Mononuclear cell (primary cell): ENCODE measurements at regions not wholly inside any gene's neighbourhood (a gene's known extent, or its start where the extent isn't known, plus 50 kb on each side); places are given as distances from the start of the nearest gene placed in this dataset.

Experiments used
- H3K27me3 ChIP-seq: 2 replicates; pipeline ENCODE4 v1.6.0; 2011; ENCODE audit warnings: low read length, control low read depth; ENCODE audit not compliant: insufficient read depth
- H3K4me1 ChIP-seq: 2 replicates; pipeline ENCODE4 v1.5.1; 2011; ENCODE audit warnings: mild to moderate bottlenecking, low read length, control low read depth; ENCODE audit not compliant: insufficient read depth
- H3K4me3 ChIP-seq: 2 replicates; pipeline ENCODE4 v1.5.1; 2011; ENCODE audit warnings: mild to moderate bottlenecking, low read length, moderate library complexity
- H3K9me3 ChIP-seq: 2 replicates; pipeline ENCODE4 v1.5.1; 2011; ENCODE audit warnings: low read depth, mild to moderate bottlenecking, control low read depth, low read length

DNA sequence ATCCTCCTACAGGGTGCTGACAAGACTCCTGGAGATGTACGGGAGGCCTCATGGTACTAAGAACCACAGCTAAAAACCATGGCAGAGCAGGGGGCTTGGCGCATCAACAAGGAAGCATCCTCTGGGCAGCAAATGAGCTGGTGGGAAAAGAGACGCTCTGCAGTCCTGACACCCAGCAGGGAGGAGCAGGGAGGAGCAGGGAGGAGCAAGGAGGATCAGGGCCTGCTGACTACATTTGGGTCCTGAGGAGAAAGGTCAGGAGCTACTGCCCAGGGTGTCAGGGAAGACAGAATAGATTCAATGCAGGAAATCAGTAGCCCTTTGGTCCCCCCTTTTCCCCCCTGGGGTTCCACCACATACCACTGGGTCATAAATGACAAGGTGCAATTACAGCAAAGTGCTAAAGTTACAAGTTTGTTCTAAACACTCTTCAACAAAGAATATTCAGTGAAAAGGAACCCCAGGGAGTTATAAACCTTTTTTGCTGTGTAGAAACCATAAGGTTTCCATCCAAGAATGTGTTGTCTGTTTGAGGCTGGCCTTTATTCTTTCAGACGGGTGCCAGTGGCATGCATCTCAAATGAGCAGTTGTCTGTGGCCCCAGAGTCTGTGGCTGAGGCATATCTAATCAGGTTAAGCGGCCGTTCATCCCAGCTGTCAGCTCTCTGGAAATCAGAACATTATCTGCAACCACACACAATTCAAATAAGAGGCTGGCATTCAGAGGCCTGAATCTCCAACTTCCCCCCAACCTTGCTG lies 325.0 kb downstream of the CDC5L start:
- Histone ChIP-seq H3K27me3 (no peaks in the 10 kb centered on the region), H3K9me3 (no peaks in the 10 kb centered on the region), H3K4me3 (no peak overlapping the region), H3K4me1 (no peaks in the 10 kb centered on the region)

DNA sequence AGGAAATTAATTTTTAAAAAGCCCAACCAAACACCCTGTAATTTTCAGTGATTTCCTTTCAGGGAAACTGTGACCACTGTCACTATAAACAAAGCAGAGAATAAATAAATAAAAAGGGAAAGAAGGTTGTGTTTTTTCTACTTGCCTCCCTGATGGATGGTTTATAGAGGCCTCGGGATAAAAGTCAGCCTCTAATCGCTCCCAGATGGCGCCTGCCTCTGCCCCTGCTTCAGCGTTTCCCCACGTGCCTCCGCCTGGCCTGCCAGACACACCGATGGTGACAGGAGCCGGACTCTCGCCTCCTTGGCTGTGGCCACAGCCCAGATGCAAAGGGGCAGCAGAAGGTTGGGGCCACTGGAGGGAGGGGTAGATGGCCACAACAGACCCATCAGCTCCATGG lies 327.7 kb downstream of the CDC5L start:
- Histone ChIP-seq H3K4me1 (no peaks in the 10 kb centered on the region), H3K9me3 (no peaks in the 10 kb centered on the region), H3K27me3 (no peaks in the 10 kb centered on the region), H3K4me3 (no peak overlapping the region)

DNA sequence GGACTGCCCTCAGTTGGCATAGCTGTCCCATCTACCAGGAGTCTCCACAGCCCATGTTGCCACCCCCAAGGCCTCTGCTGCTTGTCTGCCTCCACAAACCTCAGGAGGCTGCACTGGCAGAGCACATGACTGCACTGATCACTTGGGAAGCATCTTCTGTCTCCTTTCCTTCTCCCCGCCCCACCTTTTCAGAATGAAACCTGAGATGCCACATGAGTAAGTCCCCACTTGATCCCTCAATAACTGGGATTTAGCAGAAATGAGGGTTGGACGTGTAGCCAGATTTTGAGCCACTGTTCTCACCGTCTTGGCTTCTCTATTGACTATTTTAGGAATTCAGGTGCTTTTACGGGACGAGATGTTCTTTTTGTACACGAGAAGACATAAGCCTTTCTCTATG lies 328.4 kb downstream of the CDC5L start:
- no peaks in the 10 kb centered on the region for H3K27me3 ChIP-seq
- H3K4me3 ChIP-seq, result no peak overlapping the region
- H3K9me3 ChIP-seq, result no peaks in the 10 kb centered on the region
- no peaks in the 10 kb centered on the region for H3K4me1 ChIP-seq

DNA sequence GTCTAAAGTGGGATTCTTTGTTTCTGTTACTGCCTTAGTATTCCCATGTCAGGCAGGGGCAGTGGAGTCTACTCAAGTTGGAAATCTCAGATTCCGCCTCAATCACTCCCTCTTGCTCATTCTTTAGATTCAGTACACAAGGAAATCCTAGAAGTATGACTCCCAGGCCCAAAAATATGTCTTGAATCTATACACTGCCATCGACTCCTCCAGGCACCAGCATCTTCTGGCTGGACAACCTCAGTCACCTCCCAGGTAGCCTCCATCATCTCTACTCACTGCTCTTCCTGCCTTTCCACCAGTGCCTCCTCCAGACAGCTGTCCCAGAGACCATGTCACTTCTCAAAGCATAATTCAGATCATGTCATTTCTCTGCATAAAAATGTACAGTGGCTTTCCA lies 329.9 kb downstream of the CDC5L start:
- Histone ChIP-seq H3K27me3 (no peaks in the 10 kb centered on the region), H3K4me1 (no peaks in the 10 kb centered on the region), H3K9me3 (no peaks in the 10 kb centered on the region), H3K4me3 (no peak overlapping the region)

GRCh38 chr6:44721954-44722578 lies 334.6 kb downstream of the CDC5L start:
- H3K9me3 ChIP-seq, result no peaks in the 10 kb centered on the region
- H3K4me3 ChIP-seq, result no peak overlapping the region
- no peaks in the 10 kb centered on the region for H3K4me1 ChIP-seq
- no peaks in the 10 kb centered on the region for H3K27me3 ChIP-seq

GRCh38 chr6:44722736-44723135 lies 335.2 kb downstream of the CDC5L start:
- Histone ChIP-seq H3K4me1 (no peaks in the 10 kb centered on the region), H3K27me3 (no peaks in the 10 kb centered on the region), H3K9me3 (no peaks in the 10 kb centered on the region), H3K4me3 (no peak overlapping the region)

DNA sequence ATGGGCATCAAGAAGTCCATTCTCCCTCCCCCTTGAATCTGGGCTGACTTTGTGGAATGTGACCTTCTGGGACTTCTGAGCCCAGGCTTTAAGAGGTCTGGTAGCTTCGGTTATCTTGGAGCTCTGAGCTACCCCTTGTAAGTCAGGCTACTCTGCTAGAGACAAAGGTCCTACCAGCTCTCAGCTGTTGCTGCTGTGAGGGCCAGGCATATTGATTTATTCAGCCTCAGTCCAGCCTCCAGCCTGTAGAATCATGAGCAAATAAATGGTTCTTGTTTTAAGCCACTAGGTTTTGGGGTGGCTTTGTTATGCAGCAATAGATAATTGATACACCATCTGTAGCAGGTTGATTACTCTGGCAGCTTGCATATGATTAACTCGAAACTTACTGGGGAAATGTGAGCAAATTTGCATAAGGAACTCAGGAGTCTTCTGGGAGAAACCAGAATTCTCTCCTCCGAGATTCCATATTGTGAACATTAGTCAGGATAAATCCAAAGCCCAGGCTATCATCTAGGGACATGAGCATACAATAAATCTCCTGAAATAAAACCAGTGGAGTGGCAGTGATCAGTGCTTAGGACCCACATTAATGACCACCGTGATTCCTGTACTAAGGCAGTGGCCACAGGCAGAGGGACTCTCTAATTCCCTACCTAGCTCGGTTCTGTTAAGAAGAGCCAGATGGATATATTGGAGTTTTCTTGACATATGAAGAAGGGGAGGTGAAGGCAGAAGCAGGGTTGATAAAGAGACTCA lies 336.1 kb downstream of the CDC5L start:
- Histone ChIP-seq H3K9me3 (no peaks in the 10 kb centered on the region), H3K4me3 (no peak overlapping the region), H3K4me1 (no peaks in the 10 kb centered on the region), H3K27me3 (no peaks in the 10 kb centered on the region)

- Histone ChIP-seq H3K9me3 (no peaks in the 10 kb centered on the region), H3K4me3 (no peak overlapping the region), H3K4me1 (no peaks in the 10 kb centered on the region), H3K27me3 (no peaks in the 10 kb centered on the region)
Observed at GRCh38 chr6:44725070-44725469, 337.6 kb downstream of the CDC5L start.

GRCh38 chr6:44727651-44728630 lies 340.4 kb downstream of the CDC5L start:
- no peaks in the 10 kb centered on the region for H3K9me3 ChIP-seq
- no peak overlapping the region for H3K4me3 ChIP-seq
- no peaks in the 10 kb centered on the region for H3K4me1 ChIP-seq
- H3K27me3 ChIP-seq, result no peaks in the 10 kb centered on the region

DNA sequence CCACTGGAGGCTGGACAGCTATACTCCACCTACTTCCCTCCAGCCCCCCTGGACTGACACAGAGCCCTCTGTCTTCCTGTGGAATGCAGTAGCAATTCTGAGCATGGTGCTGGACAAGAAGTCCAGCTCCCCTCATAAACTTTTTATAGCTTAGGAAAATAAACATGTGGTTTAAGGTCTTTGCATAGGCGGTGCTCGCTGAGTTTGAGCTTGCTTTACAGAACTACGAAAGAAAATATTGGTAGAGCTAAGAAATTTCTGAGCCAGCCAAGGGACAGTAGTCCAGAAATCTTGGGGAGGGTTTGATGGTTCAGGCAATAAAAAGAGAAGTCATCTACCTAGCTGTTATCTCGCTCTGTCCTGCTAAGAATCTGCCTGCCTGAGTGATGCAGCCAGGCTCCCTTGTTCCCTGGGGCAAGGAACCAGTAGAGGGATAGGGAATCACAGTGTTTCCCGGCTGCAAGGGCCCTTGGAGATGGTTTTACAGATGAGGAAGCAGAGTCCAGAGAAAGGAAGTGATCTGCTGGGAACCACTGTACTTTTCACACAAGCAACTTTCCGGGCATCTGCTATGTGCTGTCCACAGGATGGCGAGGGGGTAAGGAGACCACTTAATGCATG lies 343.4 kb downstream of the CDC5L start:
- Histone ChIP-seq H3K4me1 (no peaks in the 10 kb centered on the region), H3K27me3 (no peaks in the 10 kb centered on the region), H3K9me3 (no peaks in the 10 kb centered on the region), H3K4me3 (no peak overlapping the region)

DNA sequence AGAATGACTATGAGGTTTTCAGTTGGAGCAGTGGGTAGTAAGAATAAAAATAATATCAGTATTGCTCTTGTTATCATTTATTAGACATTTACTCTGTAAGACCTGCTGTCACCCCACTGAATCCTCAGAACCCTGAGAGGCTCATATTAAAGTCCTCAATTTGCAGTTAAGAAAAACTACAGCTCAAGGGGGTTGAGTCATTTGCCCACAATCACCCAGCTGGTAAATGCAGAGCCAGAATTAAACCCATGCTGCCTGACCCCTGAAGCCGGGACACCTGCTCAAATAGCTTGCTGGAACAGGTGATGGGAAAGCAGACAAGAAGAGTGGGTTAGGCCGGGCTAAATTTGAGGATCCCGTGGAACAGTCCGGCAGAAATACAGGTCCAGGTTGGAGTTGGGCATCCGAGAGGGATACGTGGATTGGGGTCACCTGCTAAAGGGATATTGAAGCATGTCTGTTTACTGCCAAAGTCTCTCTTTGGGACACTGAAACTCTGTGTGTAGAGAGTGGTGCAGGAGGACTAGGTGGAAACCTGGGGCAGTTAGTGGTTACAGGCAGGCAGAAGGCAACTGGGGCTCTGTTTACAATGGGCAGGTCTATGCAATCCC lies 344.1 kb downstream of the CDC5L start:
- no peaks in the 10 kb centered on the region for H3K4me1 ChIP-seq
- H3K9me3 ChIP-seq, result no peaks in the 10 kb centered on the region
- no peak overlapping the region for H3K4me3 ChIP-seq
- no peaks in the 10 kb centered on the region for H3K27me3 ChIP-seq

DNA sequence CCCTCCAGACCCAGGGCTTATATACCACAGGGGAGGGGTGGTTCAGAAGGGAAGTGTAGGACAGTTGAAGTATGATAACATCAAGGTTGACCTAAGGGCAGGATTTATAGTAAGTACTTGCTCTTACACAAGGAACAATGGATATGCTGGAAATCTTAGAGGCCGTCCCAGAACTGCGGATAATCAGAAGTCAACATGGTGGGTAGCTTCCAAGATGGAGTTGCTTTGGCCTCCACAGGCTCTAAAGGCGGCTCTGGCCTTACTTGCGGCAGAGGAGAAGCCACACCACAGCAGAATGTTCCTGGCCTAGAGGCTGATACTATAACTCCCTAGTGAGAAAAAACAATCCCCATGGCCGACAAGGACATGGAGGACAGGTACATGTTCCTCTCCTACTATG lies 344.7 kb downstream of the CDC5L start:
- H3K4me3 ChIP-seq, result no peak overlapping the region
- no peaks in the 10 kb centered on the region for H3K9me3 ChIP-seq
- no peaks in the 10 kb centered on the region for H3K4me1 ChIP-seq
- H3K27me3 ChIP-seq, result no peaks in the 10 kb centered on the region

GRCh38 chr6:44733126-44733525 lies 345.6 kb downstream of the CDC5L start:
- Histone ChIP-seq H3K4me1 (no peaks in the 10 kb centered on the region), H3K4me3 (no peak overlapping the region), H3K27me3 (no peaks in the 10 kb centered on the region), H3K9me3 (no peaks in the 10 kb centered on the region)

DNA sequence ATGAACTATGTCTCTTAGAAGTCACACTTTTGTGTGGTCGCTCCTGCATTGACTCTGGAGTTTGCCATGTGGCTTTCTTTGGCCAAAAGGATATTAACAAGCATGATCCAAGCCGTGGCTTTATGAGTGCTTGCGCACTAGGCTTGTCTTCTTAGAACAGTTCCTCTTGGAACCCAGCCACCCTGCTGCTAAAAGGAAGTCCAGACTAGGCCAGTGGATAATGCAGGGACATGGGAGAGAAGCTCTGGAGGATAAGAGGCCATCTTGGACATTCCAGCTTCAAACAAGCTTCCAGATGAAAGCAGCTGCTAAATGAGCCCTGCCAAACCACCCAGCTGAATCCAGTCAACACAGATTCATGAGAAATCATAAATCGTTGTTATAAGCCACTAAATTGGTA lies 346.4 kb downstream of the CDC5L start:
- Histone ChIP-seq H3K27me3 (no peaks in the 10 kb centered on the region), H3K4me3 (no peak overlapping the region), H3K9me3 (no peaks in the 10 kb centered on the region), H3K4me1 (no peaks in the 10 kb centered on the region)
